PC-9 (cell line): ENCODE measurements at regions not wholly inside any gene's neighbourhood (a gene's known extent, or its start where the extent isn't known, plus 50 kb on each side); places are given as distances from the start of the nearest gene placed in this dataset.

Experiments used
- EZH2 ChIP-seq: fragments of 200-600 bp; sonication (generic); IDR thresholded peaks from 2 replicates; pipeline ENCODE4 v1.8.0; 2017; ENCODE audit warnings: antibody characterized with exemption, low read depth
- TF ChIP-seq, protein P1 (sequence below): fragments of 200-600 bp; sonication (generic); conservative IDR thresholded peaks from 2 replicates; pipeline ENCODE4 v1.6.1; 2017; ENCODE audit warnings: mixed run types, antibody characterized with exemption, mild to moderate bottlenecking, moderate library complexity

DNA sequence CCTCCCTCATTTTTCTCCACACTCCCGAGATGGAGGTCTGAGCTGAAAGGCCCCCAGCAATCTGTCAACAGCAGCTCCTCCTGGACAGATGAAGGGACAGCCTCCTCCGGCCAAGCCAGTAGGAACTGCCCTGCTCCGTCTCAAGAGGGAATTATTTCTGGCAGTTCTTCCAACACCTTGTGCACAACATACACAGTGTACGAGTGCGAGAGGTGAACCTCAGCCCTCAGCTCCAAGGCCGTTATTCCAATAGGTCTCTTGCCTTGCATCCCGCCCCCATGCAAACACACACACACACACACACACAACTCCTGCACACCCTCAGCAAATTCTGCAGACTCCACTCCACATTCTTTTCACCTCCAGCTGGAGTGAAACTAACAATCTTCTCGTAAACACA is 181.7 kb upstream of the FAR2 start:
- TF ChIP-seq, protein P1, sequence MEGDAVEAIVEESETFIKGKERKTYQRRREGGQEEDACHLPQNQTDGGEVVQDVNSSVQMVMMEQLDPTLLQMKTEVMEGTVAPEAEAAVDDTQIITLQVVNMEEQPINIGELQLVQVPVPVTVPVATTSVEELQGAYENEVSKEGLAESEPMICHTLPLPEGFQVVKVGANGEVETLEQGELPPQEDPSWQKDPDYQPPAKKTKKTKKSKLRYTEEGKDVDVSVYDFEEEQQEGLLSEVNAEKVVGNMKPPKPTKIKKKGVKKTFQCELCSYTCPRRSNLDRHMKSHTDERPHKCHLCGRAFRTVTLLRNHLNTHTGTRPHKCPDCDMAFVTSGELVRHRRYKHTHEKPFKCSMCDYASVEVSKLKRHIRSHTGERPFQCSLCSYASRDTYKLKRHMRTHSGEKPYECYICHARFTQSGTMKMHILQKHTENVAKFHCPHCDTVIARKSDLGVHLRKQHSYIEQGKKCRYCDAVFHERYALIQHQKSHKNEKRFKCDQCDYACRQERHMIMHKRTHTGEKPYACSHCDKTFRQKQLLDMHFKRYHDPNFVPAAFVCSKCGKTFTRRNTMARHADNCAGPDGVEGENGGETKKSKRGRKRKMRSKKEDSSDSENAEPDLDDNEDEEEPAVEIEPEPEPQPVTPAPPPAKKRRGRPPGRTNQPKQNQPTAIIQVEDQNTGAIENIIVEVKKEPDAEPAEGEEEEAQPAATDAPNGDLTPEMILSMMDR, result no peak
- no peak for TF ChIP-seq EZH2
